ENCODE measurements at regions not wholly inside any gene's neighbourhood (a gene's known extent, or its start where the extent isn't known, plus 50 kb on each side); places are given as distances from the start of the nearest gene placed in this dataset.
"Not testable (repeated sequence)": the region's sequence is repeated elsewhere in the genome, so short reads cannot be mapped to it uniquely, and the experiment has no call there.

- no peak for DNase-seq (ENCODE audit: extremely low spot score)
- no peak for TF ChIP-seq CTBP1 (IDR thresholded peaks at IDR 0.05; ENCODE audit: borderline replicate concordance)
- TF ChIP-seq SUZ12 (IDR thresholded peaks at IDR 0.05): no peak
- no peak for TF ChIP-seq FOXK2 (IDR thresholded peaks at IDR 0.05)
- TF ChIP-seq L3MBTL2 (conservative IDR thresholded peaks at IDR 0.05): no peak
- no peak for TF ChIP-seq PKNOX1 (IDR thresholded peaks at IDR 0.05)
- ChIA-PET CTCF (no interaction called here), POLR2A (no interaction called here)
Observed at GRCh38 chr18:76005632-76006208, 489.3 kb downstream of the ZNF516 start.

- DNase-seq (ENCODE audit: extremely low spot score); POLR2A ChIA-PET; CTCF ChIA-PET: not testable (repeated sequence)
Observed at GRCh38 chr18:75987913-75988312, 507.1 kb downstream of the ZNF516 start.

- DNase-seq (ENCODE audit: extremely low spot score): no peak
- ChIA-PET CTCF (no interaction called here), POLR2A (no interaction called here)
- TF ChIP-seq ZNF384 (IDR thresholded peaks at IDR 0.05): no peak
- no peak for TF ChIP-seq ARNT (IDR thresholded peaks at IDR 0.05)
- TF ChIP-seq PKNOX1 (IDR thresholded peaks at IDR 0.05): no peak
- no peak for TF ChIP-seq LEF1 (IDR thresholded peaks at IDR 0.05; ENCODE audit: borderline replicate concordance)
- no peak for TF ChIP-seq ELF4 (IDR thresholded peaks at IDR 0.05)
- TF ChIP-seq NFRKB (IDR thresholded peaks at IDR 0.05): no peak
- TF ChIP-seq L3MBTL2 (conservative IDR thresholded peaks at IDR 0.05): no peak
- TF ChIP-seq SP1 (IDR thresholded peaks at IDR 0.05): no peak
- no peak for TF ChIP-seq FOXA1 (IDR thresholded peaks at IDR 0.05)
- no peak for TF ChIP-seq FOXK2 (IDR thresholded peaks at IDR 0.05)
Observed at GRCh38 chr18:75984853-75985252, 510.2 kb downstream of the ZNF516 start.

GRCh38 chr18:75981102-75981501, 513.9 kb downstream of the ZNF516 start:
- POLR2A ChIA-PET: interaction anchor here (0.6 kb wide), 1 partner anchor 241 kb away, joined by 3 read pairs; no protein-coding TSS in a partner anchor
- TF ChIP-seq TARDBP (IDR thresholded peaks at IDR 0.05): no peak
- TF ChIP-seq LEF1 (IDR thresholded peaks at IDR 0.05; ENCODE audit: borderline replicate concordance): no peak
- no peak for TF ChIP-seq ELF4 (IDR thresholded peaks at IDR 0.05)
- TF ChIP-seq PKNOX1 (IDR thresholded peaks at IDR 0.05): no peak
- no peak for TF ChIP-seq SP1 (IDR thresholded peaks at IDR 0.05)
- TF ChIP-seq NFRKB (IDR thresholded peaks at IDR 0.05): no peak
- TF ChIP-seq ZNF384 (IDR thresholded peaks at IDR 0.05): no peak
- CTCF ChIA-PET: no interaction called here
- DNase-seq (ENCODE audit: extremely low spot score): no peak

GRCh38 chr18:75977081-75977480, 518.0 kb downstream of the ZNF516 start:
- TF ChIP-seq HDGF (IDR thresholded peaks at IDR 0.05; ENCODE audit: borderline replicate concordance) (no peak), FOXM1 (IDR thresholded peaks at IDR 0.05; ENCODE audit: borderline replicate concordance) (no peak), ARNT (IDR thresholded peaks at IDR 0.05) (no peak), L3MBTL2 (conservative IDR thresholded peaks at IDR 0.05) (no peak), FOXA1 (IDR thresholded peaks at IDR 0.05) (no peak), FOXK2 (IDR thresholded peaks at IDR 0.05) (no peak), LEF1 (IDR thresholded peaks at IDR 0.05; ENCODE audit: borderline replicate concordance) (no peak), PKNOX1 (IDR thresholded peaks at IDR 0.05) (no peak), CTBP1 (IDR thresholded peaks at IDR 0.05; ENCODE audit: borderline replicate concordance) (no peak), SUZ12 (IDR thresholded peaks at IDR 0.05) (no peak), NFRKB (IDR thresholded peaks at IDR 0.05) (no peak), ELF4 (IDR thresholded peaks at IDR 0.05) (no peak), ZNF384 (IDR thresholded peaks at IDR 0.05) (no peak), BHLHE40 (IDR thresholded peaks at IDR 0.05; ENCODE audit: borderline replicate concordance) (no peak), TARDBP (IDR thresholded peaks at IDR 0.05) (no peak), SP1 (IDR thresholded peaks at IDR 0.05) (no peak)
- POLR2A ChIA-PET: no interaction called here
- DNase-seq (ENCODE audit: extremely low spot score): no peak
- CTCF ChIA-PET: interaction anchor here (0.6 kb wide), 1 partner anchor 108 kb away, joined by 3 read pairs; no protein-coding TSS in a partner anchor

GRCh38 chr18:75970212-75970611, 524.8 kb downstream of the ZNF516 start:
- DNase-seq (ENCODE audit: extremely low spot score): no peak
- ChIA-PET CTCF (no interaction called here), POLR2A (no interaction called here)
- TF ChIP-seq CTBP1 (IDR thresholded peaks at IDR 0.05; ENCODE audit: borderline replicate concordance) (no peak), ARNT (IDR thresholded peaks at IDR 0.05) (no peak), ZNF384 (IDR thresholded peaks at IDR 0.05) (no peak), SUZ12 (IDR thresholded peaks at IDR 0.05) (no peak), NFRKB (IDR thresholded peaks at IDR 0.05) (no peak), TARDBP (IDR thresholded peaks at IDR 0.05) (no peak), LEF1 (IDR thresholded peaks at IDR 0.05; ENCODE audit: borderline replicate concordance) (no peak), ELF4 (IDR thresholded peaks at IDR 0.05) (no peak), BHLHE40 (IDR thresholded peaks at IDR 0.05; ENCODE audit: borderline replicate concordance) (no peak), PKNOX1 (IDR thresholded peaks at IDR 0.05) (no peak), L3MBTL2 (conservative IDR thresholded peaks at IDR 0.05) (no peak), HDGF (IDR thresholded peaks at IDR 0.05; ENCODE audit: borderline replicate concordance) (no peak), FOXM1 (IDR thresholded peaks at IDR 0.05; ENCODE audit: borderline replicate concordance) (no peak), SP1 (IDR thresholded peaks at IDR 0.05) (no peak), FOXK2 (IDR thresholded peaks at IDR 0.05) (no peak), FOXA1 (IDR thresholded peaks at IDR 0.05) (no peak)
